ENCODE measurements at regions not wholly inside any gene's neighbourhood (a gene's known extent, or its start where the extent isn't known, plus 50 kb on each side); places are given as distances from the start of the nearest gene placed in this dataset.

GRCh38 chr10:9789996-9790395 is 1227.7 kb upstream of the CELF2 start:
- Histone ChIP-seq H3K27me3 (no peaks in the 10 kb centered on the region), H3K9me3 (no peaks in the 10 kb centered on the region), H3K27ac (no peak overlapping the region), H3K36me3 (no peaks in the 10 kb centered on the region), H3K4me3 (no peak overlapping the region), H3K4me1 (no peaks in the 10 kb centered on the region)
- DNase-seq, result no peak
- intact Hi-C loops (cut with DNase I; ENCODE audit: low total_unique reads), result no loop called here
- TF ChIP-seq CTCF (IDR thresholded peaks at IDR 0.05), result no peak

- Histone ChIP-seq H3K4me3 (no peak overlapping the region), H3K4me1 (peaks cover 0 to 10% (median 0%) of the 10 kb centered on the region in 4 donors), H3K27me3 (no peaks in the 10 kb centered on the region), H3K36me3 (no peaks in the 10 kb centered on the region), H3K9me3 (no peaks in the 10 kb centered on the region), H3K27ac (no peak overlapping the region)
- intact Hi-C loops (cut with DNase I; ENCODE audit: low total_unique reads), result no loop called here
- TF ChIP-seq CTCF (IDR thresholded peaks at IDR 0.05), result no peak
- DNase-seq, result no peak
These were observed 1225.5 kb upstream of the CELF2 start for GRCh38 chr10:9792181-9792580.

GRCh38 chr10:9796564-9796963 is 1221.1 kb upstream of the CELF2 start:
- DNase-seq, result no peak
- Histone ChIP-seq H3K27ac (no peak overlapping the region), H3K9me3 (no peaks in the 10 kb centered on the region), H3K4me1 (peaks cover 0 to 10% (median 0%) of the 10 kb centered on the region in 4 donors), H3K4me3 (no peak overlapping the region), H3K27me3 (no peaks in the 10 kb centered on the region), H3K36me3 (no peaks in the 10 kb centered on the region)
- TF ChIP-seq CTCF (IDR thresholded peaks at IDR 0.05), result no peak
- intact Hi-C loops (cut with DNase I; ENCODE audit: low total_unique reads), result no loop called here

GRCh38 chr10:9800011-9800410 is 1217.7 kb upstream of the CELF2 start:
- no peak overlapping the region for H3K27ac ChIP-seq
- intact Hi-C loops (cut with DNase I; ENCODE audit: low total_unique reads), result no loop called here
- peaks cover 0 to 10% (median 0%) of the 10 kb centered on the region in 4 donors for H3K4me1 ChIP-seq
- H3K36me3 ChIP-seq, result no peaks in the 10 kb centered on the region
- H3K9me3 ChIP-seq, result no peaks in the 10 kb centered on the region
- no peak overlapping the region for H3K4me3 ChIP-seq
- no peak for TF ChIP-seq CTCF (IDR thresholded peaks at IDR 0.05)
- DNase-seq, result no peak
- no peaks in the 10 kb centered on the region for H3K27me3 ChIP-seq

GRCh38 chr10:9800571-9800970 is 1217.1 kb upstream of the CELF2 start:
- no peak overlapping the region for H3K27ac ChIP-seq
- DNase-seq, result no peak
- intact Hi-C loops (cut with DNase I; ENCODE audit: low total_unique reads), result no loop called here
- H3K27me3 ChIP-seq, result no peaks in the 10 kb centered on the region
- no peaks in the 10 kb centered on the region for H3K9me3 ChIP-seq
- TF ChIP-seq CTCF (IDR thresholded peaks at IDR 0.05), result no peak
- no peak overlapping the region for H3K4me3 ChIP-seq
- peaks cover 0 to 10% (median 0%) of the 10 kb centered on the region in 4 donors for H3K4me1 ChIP-seq
- no peaks in the 10 kb centered on the region for H3K36me3 ChIP-seq

- no peak overlapping the region for H3K4me3 ChIP-seq
- no peaks in the 10 kb centered on the region for H3K9me3 ChIP-seq
- no peak overlapping the region for H3K27ac ChIP-seq
- TF ChIP-seq CTCF (IDR thresholded peaks at IDR 0.05), result no peak
- no peak for DNase-seq
- intact Hi-C loops (cut with DNase I; ENCODE audit: low total_unique reads), result no loop called here
- no peaks in the 10 kb centered on the region for H3K36me3 ChIP-seq
- no peaks in the 10 kb centered on the region for H3K27me3 ChIP-seq
- no peaks in the 10 kb centered on the region for H3K4me1 ChIP-seq
These were observed 1209.8 kb upstream of the CELF2 start for GRCh38 chr10:9807846-9808245.

Data from tibial artery (tissue), 4 donors.